NCI-H2227 (cell line): ENCODE measurements at regions not wholly inside any gene's neighbourhood (a gene's known extent, or its start where the extent isn't known, plus 50 kb on each side); places are given as distances from the start of the nearest gene placed in this dataset.

ENCODE experiments used
- DNase-seq: peaks from one replicate; lab custom pipeline; 2025; ENCODE audit not compliant: unreplicated experiment; lab: John Stamatoyannopoulos, UW

DNA sequence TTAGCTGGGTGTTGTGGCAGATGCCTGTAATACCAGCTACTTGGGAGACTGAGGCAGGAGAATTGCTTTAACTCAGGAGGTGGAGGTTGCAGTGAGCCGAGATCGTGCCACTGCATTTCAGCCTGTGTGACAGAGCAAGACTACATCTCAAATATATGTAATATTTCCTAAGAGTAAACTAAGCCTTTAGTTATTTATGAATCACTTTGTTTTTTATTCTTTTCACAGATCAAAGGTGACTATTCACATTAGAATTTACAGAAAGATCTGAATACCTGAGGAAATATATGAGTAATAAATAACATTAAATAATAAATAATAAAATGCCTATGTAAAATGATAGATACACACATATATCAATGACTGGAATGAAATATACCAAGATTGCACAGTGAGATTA lies 630.8 kb upstream of the IMPG1 start:
- no peak for DNase-seq

DNA sequence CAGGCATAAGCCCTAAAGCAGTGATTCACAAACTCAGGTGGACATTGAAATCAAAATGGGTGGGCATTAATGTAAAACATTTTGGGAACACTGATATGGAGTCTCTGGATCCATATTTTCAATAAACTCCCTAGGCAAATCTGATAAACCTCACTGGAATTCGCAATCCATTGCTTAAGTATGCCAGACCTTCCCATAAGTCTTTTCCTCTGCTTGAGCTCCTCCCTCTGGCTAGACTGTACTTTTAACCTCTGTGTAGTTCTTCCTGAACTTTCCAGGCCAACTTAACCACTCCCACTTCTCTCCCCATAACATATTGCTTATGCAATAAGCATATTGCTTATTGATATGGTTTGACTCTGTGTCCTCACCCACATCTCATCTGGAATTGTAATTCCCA lies 629.7 kb upstream of the IMPG1 start:
- no peak for DNase-seq

DNA sequence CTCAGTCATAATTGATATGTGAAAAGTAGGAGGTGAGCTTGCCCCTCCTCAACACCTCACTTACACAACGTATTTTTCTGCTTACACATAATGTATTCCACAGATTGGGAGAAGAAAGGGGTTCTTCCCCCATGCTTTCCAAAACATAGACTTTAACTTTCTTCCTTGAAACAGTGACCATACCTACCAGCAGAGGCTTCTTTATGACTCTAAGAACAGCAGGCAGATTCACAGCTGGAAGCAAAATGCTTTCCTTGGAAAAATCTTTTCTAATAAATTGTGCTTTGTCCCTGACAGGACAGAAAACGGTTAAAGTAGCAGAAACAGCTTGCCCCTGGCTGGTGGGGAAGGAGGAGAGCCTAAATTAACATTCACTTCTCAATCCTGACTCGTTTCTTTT lies 629.1 kb upstream of the IMPG1 start:
- DNase-seq, result no peak

DNA sequence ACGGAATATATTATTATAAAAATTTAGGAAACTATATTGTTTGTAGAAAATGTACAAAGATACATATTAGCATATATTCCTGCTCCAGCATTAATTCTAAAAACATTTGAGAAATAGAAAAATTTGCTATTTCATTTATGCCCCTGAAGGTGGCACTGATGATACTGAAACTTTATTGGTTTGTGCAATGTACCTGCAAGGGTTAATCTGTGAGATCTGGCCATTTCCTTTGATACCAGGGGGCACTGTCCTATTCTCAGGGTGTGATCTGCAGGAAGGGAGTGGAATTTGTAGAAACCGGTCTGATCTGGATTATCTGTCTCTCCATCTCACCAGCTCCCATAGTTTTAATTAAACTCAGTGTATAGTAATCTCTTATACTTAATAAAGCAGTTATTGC lies 625.1 kb upstream of the IMPG1 start:
- DNase-seq, result no peak

DNA sequence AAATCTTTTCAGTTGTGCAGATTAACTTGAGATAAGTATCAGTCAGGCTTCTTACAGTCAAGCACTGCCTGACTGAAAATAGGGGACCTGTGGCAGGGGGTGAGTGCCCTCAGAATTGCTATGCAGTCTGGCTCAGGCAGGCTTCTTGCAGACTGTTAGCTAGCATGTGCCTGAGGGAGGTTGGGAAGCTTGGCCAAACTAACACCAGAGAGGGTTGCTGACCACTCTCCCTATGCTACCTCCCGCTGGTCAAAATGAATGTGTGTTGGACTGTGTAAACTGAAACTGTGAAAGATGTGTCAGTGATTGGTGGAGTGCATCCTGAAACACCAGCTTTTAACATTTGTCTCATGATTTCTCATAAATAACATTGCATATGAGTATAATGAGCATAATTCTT lies 622.3 kb upstream of the IMPG1 start:
- DNase-seq, result no peak

DNA sequence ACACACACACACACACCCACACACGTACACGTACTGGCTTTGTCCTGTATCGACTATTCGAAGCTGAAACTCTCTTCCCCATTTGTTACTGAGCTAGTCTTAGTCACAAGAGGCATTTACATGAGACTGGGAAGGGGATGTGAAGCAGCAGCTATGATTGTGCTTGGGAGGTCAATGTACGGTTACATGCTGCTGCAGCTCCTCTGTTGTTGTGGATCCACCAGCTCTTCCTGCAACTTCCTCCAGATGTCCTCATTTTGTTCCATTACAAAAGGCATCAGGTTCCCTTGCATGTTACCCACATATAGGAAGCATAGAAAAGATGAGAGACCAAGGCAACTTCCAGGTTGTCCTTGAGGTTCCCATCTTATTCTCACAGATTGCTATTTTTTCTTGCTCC lies 612.4 kb upstream of the IMPG1 start:
- no peak for DNase-seq

DNA sequence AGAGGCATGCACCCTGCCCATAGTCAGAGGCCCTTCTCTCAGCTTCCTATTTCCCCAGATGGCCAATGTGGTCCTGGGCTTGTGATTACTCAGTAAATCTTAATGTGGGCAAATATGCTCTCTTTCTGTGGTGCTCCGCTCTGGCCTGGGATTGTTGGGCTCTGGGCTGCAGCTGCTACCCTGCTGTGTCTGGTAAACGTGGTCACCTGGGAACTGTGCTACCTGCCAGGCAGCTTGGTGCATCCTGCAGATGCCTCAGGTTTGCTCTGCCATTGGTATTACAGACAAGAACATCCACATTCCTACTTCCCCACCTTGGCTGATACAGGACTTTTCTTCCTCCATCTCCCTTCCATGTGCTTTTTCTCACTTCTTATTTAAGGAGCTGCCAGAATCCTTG lies 611.5 kb upstream of the IMPG1 start:
- DNase-seq, result no peak

DNA sequence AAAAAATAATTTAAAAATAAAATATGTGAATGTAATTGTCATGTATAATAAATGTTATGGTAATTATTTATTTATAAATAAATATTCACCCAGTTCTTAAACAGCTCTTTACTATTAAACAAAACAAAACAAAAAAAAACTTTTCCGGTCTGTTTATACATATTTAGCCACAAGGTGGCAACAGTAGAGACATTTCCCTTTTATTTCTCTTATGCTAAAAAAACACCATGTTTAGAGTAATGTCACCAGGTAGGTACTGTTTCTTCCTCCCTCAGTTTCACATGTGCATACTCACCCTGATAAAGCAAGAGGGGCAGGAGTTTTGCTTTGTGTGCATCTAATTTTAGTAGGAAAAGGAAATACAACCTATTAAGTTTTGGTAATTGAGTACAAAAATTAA lies 610.4 kb upstream of the IMPG1 start:
- no peak for DNase-seq

DNA sequence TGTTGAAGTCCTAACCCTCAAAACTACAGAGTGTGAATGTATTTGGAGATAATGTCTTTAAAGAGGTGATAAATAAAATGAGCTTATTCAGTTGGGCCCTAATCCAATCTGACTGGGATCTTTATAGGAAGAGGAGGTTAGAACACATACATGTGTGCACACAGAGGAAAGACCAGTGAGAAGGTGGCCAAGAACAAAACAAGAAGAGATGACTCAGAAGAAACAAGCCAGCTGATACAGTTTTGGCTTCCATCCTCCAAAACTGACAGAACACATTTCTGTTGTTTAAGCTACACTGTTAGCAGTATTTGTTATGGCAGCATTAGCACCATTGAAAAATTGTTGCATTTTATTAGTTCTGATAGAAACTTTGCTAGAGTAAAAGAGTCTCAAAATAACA lies 609.3 kb upstream of the IMPG1 start:
- DNase-seq, result no peak

DNA sequence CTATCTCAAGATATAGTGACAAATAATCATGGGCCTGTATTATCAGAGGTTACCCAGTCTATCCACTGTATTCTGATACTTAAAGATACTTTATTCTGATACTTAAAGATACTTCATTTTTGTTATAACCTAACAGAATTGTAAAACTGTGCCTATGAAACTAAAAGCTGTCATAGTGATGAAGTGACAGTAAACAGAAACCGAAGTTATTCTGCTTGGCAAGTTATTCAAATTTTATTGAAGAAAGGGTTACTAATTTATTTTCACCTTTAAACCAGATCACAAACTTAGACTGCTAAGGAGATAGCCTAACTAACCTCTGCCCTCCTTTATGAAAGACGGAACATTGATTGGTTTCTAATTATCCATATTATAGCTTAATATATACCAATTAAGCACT lies 604.6 kb upstream of the IMPG1 start:
- no peak for DNase-seq

DNA sequence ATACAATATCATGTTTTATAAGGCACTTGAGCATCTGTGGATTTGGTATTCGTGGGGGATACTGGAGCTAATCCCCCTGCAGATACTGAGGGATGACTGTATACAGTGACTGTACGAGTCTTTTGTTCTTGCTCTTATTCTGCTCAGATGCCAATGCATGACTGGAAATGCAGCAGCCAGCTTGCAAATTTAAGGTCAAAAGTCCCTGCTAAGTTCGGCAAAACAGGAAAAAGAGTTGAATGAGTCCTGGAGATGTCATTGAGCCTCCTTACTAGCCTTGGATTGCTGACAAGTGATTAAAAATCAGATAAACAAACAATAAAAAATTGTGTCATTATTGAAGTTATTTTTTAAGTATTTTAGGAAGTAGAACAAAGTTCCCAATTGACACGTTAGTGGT lies 599.3 kb upstream of the IMPG1 start:
- no peak for DNase-seq

DNA sequence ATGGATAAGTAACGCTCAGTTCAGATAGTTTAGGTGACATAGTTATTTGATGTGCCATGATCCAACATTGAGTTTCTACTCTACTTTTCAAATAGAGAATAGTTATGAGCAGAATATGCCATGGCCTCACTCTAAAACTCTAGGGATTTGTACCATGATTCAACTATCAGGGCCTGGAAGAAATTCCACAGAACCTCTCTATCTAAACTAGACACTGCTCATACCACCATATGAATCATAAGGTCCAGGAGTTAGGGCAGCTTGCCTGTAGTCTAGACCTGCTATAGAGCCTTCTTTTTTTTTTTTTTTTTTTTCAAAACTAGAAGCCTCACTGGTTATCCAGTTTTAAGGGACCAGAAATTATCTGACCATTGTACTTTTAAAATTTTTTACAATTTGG lies 571.8 kb upstream of the IMPG1 start:
- no peak for DNase-seq

DNA sequence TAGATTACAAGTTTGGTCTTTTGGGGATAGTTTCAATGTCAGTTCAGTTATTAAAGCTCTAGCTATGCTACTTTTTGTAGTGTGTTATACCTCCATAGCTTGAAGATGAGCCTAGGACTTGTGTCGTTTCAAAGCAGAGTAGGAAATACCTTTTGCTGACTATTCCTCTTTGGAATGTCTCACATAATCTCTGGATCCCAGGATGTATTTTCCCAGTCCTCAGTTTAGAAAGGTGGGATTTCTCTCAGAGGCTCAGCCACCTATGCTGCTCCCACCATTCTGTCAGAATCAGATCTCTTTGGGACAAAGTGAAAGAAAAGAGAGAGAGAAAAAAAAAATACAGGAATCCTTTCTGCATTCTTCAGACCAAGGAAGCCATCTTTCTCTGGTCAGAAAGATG lies 567.5 kb upstream of the IMPG1 start:
- DNase-seq, result no peak

DNA sequence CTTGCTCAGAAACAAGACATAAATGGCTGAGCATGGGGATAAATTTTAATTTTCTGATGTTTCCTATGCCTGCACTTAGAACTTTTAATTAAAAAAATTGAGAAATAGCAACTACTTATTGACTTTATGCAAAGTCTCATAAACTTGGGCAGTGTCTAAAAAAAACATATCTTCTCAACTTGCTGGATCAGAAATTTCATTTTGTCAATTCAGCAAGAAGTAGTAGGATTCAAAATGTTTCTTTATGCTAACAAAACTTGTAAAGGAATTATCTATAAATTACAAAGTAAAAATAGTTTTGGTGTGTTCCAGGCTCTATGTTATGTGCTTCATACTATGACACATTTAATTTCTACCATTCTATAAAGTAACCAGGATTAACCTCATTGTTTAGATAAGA lies 562.2 kb upstream of the IMPG1 start:
- no peak for DNase-seq

DNA sequence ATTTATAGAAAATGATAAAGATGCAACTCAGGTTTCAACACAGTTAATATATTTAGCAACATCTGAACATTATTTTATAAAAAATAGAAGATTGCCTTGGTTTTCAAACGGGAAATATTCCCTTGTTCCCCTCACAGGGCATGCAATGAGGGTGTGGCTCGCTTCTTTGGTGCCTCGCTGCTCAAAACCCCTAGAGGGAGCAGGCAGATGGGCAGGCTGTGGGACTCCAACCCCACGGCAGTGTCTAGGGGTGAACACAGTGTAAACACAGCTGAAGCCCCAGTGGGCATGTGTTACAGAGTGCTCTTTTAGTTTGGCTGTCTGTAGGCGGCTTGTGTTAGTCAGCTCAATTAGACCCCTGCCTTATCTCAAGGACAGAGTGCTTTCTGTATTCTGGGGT lies 560.8 kb upstream of the IMPG1 start:
- no peak for DNase-seq

DNA sequence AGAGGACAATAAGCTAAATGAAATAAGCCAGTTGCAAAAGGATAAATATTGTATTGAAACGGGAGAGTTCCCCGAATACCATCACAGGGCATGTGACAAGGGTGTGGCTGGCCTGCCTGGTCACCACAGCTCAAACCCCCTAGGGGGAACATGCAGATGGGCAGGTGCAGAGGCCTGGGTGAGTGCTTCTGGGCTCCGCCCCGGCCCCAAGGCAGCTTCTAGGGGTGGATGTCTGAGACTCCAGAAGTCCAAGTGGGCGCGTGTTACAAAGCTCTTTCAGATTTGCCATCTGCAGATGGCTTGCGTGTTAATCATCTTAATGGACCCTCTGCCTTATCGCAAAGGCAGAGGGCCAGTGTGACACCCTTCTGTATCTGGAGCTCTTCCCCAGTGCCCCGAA lies 559.2 kb upstream of the IMPG1 start:
- no peak for DNase-seq

DNA sequence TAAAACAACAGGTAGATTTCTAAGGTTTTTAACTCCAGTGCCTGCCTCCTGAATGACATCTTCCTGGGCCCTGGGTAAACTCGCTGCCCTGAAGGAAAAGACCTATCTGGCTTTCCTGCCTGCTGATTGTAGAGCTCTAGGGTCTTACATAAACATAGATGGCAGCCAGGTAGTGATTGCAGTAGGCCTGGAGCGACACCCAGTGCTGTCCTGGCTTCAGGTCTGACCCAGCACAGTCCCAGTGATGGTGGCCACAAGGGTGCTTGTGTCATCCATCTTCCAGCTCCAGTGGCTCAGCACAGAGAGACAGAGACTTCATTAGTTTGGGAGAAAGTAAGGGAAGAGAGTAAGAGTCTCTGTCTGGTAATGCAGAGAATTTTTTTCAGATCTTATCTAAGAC lies 542.9 kb upstream of the IMPG1 start:
- DNase-seq, result no peak

DNA sequence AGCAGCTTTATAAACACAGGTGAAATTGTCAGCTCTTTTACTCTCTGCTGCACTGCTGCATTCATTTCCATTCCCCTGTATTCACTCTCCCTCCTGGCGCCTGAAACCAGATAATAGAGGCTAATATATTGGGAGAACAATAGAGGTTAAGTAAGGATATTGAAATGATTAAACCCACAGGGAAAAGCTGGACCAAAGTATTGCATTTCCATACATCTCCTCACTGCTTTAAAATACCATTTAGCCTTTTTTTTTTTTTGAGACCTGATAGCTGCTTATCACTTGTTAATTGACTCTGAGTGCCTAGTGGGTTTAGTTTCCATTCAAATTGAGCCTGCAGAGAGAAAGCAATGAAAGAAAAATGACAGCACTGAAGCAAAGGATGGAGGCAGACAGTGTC lies 540.5 kb upstream of the IMPG1 start:
- no peak for DNase-seq

DNA sequence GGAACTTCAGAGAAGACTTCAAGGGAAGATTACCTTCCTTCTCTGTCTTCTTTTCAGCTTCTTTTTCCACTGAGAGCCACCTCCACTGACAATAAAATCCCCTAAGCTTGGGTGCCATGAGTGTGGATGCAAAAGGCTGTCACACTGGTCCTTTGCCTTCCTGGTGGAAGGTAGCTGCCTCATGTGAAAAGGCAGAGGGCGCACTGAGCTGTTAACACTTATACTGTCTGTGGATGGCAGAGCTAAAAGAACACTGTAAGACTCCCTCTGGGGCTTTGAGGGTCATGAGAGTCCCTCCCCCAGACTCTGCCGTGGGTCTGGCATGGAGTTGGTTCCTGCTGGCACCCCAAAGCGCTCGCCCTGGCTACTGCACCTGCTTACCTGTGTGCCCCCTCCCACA lies 536.7 kb upstream of the IMPG1 start:
- DNase-seq, result no peak

DNA sequence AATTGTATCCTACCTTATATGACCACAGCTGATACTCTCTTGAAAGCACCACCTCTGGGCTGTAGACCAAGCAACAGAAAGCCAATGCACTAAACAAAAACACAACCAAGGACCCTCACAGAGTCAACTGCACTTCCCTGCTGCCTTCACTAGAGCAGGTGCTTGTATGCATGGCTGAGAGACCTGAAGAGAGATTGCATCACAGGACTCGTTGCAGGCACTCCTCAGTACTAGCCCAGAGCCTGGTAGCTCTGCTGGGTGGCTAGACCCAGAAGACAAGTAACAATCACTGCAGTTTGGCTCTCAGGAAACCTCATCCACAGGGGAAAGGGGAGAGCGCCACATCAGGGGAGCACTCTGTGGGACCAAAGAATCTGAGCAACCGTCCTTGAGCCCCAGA lies 521.6 kb upstream of the IMPG1 start:
- DNase-seq, result no peak

DNA sequence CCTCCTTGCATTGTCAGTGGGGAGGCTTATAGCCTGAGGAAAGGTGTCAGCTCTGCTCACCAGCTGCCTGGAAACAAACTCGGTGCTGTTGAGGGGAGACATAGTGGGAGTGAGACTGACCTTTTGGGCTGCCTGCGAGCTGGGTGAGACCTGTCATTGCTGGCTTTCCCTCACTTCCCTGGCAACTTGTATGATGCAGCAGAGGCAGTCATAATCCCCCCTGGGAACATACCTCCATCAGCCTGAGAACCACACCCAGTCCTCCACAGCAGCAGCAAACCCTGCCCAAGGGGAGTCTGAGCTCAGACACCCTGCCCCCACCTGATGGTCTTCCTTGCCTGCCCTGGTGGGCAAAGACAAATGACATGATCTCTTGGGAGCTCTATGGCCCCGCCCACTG lies 521.2 kb upstream of the IMPG1 start:
- no peak for DNase-seq

DNA sequence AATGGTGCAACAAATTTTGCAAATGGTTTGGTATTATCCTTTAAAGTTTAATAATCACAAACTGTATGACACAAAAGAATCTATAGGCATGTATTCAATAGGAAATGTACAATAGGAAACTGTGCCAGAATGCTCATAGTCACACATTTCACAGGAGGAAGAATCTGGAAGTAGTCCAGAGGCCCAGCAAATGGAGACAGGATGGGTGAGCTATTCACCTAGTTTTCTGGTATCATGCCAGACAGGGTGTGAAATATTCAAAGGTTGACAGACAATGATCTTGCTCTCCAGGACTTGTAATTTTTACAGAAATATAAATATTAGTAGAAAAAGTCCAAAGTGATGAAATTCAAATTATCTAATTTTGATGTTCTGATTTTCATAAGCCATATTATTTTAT lies 520.1 kb upstream of the IMPG1 start:
- no peak for DNase-seq

DNA sequence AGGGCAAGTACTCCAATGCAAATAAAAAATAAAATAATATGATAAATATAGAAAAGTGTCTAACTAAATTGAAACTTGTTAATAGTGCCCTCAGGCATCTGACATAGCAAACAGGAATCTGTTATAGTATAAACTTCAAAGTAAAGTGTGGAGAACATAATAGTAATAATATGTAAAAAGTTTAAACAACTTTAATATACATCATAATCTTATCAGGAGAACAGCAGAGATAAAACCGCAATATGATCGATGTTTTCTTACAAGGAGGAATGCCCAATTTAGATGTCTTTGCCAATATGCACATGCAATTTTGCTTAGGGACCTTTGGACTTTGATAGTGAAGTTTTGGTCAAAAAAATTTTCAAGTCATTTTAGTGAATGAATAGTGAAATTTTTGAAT lies 514.8 kb upstream of the IMPG1 start:
- no peak for DNase-seq

DNA sequence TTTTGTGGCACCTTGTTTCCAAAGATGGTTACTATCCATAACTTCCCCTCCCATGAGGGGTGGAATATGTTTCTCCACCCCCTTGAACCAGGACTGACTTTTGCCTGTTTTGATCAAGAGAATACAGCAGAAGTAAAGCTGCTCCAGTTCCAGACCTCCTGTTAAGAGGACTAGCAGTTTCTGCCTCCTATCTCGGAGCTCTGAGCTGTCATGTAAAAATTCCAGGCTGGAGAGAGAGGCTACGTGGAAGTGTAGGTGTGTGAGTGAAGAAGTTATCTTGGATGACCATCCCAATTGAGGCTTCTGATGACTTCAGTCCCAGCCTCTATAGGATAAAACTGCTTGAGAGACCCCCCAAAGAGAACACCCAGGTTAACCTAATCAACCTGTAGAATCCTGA lies 511.7 kb upstream of the IMPG1 start:
- no peak for DNase-seq
